GF-D8 (cell line): ENCODE measurements at regions not wholly inside any gene's neighbourhood (a gene's known extent, or its start where the extent isn't known, plus 50 kb on each side); places are given as distances from the start of the nearest gene placed in this dataset.

Experiments
- DNase-seq: peaks from one replicate; lab custom pipeline; 2025; lab: John Stamatoyannopoulos, UW

DNA sequence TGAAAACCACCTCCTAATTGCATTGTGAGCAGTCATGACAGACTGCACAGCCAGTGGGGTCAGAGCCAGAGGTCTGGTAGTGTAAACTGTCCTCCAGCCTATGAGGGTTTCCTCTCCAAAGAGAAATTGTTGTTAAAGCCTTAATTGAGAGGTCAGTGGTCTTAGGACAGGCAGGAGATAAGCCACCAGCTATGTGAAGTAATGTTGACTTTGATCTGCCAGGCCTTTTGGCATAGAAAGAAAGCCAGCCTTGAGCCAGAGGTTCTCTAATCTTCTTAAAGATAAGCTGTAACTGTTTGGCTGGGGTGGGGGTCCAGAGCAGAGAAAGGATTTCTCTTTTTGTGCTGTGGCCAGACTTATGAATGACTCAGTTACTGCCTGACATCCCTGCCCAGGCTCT is 248.4 kb downstream of the WDR11 start:
- no peak for DNase-seq

DNA sequence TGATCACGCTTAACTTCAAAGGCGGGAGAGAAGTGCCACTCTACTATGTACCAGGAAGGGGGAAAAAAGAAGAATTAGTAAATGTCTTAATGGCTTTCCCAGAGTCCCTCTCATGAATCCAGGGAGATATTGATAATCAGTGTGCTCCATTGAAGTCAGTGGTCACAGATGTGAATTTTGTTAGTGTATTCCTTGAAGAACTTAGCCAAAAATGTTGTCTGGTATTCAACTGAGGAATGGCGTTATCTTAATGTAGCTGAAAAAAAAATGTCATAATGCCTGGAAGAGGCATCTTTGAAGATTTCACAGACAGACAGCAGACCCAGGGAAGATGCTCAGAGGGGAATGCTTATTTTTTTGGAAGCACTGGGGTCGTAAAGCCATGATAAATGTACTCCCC is 250.4 kb downstream of the WDR11 start:
- DNase-seq, result no peak

DNA sequence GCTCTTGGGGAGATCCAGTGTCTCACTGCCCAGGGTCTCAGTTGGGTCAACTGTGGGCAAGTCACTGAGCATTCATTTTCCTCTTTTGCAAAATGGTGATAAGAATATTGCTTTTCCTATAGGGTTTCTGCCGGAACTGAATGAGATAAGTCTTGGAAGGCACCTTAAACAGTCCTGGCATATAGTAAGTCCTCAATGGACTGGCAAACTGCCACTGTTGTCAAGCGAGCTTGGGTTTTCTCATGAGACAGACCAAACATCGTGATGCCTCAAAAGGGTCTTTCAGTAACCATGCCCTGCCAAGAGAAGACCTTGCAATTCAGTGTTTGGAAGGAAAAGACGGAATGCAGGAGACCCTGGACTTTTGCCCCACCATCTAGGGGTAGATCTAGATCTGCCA is 251.5 kb downstream of the WDR11 start:
- no peak for DNase-seq

DNA sequence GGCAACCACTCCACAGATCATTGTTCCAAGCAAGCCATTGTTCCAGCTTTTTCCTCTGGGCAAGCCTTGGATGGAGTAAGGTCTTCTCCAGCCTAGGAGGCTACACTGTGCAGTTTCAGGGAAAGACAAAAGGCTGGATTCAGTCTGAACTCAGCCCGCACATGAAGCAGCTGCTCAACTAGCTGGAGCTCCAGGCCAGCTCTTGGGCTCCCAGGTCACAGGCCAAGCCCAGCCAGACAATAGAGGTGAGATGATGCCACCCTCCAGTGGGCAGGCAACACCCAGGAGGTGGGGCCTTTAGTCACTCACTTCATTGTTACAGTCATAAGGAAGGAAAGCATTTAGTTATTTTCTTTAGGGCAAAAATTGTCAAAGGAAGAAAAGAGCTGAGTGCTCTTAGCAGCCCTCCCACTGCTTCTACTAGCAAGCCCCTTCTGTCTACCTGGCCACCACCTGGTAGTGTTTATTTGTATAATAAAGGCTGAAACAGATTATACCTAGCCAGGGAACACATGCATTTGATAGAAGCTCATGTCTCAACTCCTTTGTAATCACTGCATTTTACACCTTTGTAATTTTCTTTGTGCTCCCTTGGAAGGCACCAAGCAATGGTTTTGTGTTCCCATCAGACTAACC is 253.4 kb downstream of the WDR11 start:
- DNase-seq, result no peak

DNA sequence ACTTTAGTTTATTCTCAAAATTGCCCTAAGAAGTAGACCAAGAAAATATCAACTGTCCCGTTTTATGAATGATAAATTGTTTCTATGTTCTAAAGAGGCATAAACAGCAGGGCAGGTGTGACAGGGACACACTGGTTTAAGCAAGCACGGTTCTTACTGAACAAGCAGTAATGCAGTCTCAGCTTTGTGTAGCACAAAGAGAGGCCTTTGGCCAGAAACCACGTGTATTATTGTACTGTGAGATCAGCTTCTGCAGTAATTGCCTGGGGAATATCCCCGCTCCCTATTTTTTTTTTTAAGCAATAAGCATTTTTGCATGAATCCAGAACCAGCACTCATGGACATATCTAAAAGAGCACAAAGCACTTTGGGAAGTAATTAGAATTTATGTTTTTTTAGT is 255.4 kb downstream of the WDR11 start:
- no peak for DNase-seq

DNA sequence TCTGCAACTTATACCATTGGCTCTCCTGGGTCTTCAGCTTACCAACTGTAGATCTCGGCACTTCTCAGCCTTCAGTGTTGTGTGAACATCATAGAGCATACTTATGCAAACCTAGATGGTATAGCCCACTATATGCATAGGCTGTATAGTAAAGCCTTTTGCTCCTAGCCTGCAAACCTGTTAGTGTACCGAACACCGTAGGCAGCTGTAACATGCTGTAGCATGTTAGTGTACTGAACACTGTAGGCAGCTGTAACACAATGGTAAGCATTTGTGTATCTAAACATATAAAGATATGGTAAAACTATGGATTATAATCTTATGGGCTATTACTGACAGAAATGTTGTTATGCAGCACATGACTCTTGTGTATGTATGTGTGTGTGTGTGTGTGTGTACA is 256.9 kb downstream of the WDR11 start:
- DNase-seq, result no peak

DNA sequence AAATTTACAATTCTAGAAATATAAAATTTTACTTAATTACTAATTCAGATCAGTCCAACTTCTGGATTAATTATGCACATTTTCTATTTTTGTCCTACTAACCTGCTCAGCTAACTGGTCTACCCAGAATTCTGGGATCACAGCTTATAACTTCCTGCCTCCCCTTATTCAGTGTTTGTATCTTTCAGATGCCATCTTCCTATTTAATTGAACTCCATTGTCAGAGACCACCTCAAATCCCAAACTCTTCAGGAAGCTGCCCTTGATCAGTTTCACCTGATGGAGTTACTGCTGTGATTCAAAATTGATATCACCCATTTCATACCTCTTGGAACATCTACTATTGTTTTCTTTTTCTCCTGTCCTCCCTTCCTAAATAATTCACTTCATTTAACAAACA is 259.2 kb downstream of the WDR11 start:
- no peak for DNase-seq

DNA sequence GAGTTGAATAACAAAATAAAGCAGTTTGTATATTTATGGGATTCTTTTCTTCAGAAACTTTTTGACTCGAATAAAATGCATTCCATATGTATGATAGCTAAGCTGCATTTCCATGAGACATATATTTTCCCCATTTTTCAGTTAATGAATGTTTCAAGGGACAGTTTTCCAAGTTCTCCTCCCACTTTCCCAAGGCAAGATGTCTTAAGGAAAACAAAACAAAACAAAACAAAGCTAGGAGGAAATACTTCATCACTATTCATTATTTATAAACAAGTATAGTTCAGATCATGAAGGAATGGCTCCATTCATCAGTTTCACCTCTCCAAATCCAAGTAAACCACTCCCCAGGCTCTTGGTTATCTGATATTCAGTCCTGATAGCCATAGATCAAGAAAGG is 261.0 kb downstream of the WDR11 start:
- DNase-seq, result no peak

DNA sequence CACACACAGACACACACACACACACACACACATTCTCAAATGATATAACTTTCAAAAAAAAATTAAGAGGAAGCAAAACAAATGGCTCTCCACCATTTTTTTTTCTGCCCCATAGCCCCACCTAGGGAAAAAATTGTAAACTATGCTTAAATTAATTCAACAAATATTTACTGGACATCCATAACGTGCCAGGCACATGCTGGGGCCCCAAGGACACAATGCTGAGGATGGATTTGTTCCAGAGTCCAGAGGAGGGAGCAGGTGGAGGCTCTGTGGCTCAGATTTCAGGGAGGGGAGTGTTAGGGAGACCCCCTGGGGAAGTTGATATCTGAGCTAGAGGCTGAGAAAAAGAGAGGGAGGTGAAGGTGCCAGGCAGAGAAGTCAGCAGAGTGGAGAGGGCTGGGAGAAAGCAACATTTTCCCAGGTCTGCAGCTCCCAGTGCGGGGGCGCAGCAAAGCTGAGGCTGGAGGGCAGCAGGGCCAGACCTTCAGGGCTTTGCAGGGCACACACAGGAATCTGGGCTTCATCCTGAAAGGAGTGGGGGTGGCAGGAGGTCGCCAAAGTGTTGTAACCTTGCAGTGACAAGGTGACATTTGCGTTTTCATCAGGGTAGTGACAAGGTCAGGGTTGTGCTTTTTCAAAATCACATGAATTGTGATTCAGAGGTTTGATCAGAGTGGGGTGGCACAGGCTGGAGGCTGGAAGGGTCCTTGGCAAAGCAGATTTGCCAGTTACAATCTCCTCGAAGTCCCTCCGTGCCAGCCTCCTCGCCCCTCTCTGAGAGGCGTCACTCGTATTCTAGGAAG is 261.6 kb downstream of the WDR11 start:
- no peak for DNase-seq

DNA sequence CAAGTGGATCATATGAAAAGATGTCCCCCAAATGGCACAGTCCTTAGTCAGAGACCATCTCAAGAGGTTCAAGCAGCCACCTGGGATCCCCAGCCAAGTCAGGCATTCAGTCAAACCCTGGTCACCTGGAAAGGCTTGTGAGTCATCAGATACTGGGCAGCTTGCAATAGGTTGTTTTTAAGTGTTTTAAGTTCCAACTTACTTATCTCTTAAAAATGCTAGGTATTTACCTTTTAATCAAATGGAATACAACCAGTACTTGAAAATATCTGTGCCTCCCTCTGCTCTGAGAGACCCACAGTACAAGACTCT is 262.2 kb downstream of the WDR11 start:
- DNase-seq, result no peak

DNA sequence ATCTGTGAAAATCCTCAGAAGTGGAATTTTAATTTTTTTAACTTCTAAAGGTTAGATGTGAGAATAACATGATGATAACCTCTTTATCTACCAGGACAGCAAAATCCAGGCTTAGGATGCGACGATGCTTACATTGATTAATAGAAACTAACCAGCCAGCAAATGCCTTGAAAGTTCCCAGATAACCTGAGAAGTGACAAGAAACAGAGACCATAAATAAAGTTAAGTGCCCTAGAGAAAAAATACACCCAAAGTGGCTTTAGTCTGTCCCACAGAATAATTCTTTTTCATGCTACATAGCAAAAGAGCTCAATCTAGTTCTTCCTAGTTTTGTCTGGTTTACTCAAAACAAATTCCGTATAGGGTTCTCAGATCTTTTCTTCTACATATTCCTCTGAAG is 262.7 kb downstream of the WDR11 start:
- DNase-seq, result no peak

DNA sequence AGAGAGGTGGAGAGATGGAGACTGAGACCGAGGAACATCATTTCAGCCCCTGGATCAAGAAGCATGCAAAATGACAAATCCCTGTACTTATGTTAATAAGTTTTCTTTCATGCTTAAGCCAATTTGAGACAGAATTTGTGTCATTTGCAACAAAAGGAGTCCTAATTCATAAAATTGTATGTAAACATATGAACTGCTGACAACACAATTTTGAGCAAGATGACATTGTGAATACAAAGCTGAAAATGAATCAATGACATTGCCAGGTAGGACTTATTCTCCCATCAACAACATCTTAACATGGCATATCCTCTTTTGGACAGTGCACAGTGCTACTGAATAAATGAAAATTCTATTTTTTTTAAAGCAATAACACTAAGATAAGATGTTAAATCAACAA is 264.0 kb downstream of the WDR11 start:
- no peak for DNase-seq

DNA sequence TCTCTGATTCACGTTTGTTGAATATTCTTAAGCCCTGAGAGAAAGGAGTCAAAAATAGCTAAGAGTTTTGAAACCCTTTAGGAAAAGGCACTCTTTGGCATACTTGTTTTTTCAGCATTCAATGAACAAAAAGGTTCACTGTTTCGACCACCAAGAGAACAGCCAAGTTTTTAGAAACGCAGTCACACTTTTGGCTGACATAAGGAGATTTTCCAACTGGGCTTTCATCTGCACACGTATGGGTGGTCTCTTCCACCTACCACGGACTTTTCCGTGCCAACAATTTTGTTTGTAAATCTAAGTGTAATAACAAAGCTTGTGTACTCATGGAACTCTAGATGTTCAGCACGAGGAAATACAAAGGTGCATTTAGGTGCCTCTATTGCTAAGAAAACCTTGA is 270.3 kb downstream of the WDR11 start:
- no peak for DNase-seq

DNA sequence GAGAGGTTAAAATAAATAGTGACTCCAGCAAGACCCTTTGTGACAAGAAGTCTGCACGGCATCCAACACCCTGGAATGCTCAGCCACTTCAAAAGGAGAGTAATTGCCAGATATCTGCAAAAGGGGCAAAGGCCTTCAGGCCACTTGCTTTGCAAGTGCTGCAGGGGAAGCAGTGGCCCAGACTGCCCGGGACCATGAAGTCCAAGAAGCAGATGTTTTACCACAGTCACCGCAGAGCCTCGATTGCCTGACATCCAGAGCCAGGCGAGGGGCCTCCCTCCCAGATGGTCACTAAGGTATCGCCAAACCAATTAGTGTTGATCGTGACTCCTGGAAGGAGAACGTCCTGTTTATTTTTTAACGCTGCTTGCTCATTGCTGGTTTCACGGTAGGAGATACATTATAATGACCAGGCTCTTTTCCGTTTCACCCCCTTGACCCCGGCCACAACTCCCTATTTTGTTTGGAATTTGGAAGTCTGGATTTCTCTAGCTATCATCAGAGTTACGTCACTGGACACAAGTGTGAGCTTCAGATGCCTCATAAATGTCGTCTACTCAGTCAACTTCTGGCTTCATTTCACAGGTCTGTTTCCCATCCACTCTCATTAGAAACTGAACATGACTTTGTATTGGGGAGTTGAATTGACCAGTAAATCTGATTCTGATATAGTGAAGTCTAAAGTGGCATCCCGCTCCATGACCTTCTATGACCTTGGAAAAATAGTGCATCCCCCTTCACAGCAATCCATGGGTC is 276.2 kb downstream of the WDR11 start:
- no peak for DNase-seq

DNA sequence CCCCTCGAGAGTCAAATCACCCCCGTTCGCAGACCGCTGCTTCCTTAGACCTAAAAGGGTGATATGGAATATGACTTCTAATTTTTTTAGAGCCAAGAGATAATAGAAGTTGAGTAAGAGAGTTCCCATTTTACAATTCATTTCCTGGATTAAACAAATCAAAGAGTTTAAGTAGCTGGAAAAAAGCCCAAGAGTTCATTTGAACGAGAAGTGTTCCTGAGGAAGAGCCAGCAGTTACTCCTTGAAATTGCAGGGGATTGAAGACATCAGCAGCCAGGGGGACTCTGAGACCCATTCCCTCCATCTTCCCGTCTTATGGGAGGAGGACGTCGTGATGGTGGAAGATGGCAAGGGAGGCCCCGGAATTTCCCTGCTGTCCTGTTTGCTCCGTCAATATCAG is 277.0 kb downstream of the WDR11 start:
- DNase-seq, result no peak

DNA sequence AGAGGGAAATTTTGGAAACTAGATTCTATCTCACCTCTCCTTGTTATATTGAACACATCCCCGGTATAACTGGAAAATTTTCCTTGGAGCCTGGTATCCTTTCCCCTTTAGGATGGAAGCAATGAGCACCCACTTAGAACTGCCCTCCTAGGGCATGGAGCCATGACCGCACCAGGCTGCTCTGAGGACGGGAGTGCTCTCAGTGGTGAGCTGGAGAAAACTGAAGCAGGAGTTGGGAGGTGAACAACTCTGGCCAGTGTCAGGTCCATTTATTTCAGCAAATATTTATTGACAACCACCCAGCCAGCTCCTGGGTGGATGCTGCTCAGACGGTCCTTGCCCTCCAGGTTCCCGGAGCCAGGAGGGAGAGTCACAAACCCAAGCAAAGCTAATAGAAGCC is 278.1 kb downstream of the WDR11 start:
- no peak for DNase-seq

DNA sequence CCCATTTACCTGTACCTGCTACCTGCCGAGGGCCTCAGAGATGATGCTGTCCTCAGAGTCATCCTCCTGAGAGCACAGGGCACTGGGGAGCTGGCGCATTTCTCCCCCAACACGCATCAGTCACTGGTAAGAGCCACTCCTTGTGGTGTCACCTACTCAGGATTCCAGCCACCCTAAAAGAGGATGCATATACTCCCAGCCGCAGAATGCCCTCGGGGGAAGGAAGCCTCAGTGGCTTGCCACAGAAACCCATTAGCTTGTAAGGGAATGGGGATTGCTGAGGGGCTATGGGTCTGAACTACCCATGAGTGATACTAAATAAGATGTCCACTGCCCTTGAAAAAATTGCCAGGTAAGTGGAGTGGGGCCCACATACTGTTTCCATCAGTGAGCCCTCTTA is 279.2 kb downstream of the WDR11 start:
- no peak for DNase-seq

DNA sequence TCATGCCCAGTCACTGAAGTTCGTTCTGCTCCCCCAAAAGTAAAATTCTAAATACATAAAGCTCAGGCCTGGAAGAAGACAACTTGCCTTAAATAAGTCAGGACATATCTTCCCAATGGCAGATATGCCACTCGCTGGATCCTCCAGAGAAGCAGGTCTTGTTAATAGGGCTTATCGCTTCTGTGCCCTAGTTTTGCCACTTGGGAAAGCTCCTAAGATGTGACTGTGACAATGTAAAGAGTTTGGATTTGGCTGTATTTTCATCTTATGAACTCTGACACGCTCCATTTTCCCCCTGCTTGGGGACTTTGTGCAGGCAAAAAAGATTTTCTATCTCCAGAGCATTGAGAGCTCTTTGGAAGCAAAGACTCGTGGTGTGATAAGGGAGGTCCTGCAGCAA is 279.9 kb downstream of the WDR11 start:
- no peak for DNase-seq

DNA sequence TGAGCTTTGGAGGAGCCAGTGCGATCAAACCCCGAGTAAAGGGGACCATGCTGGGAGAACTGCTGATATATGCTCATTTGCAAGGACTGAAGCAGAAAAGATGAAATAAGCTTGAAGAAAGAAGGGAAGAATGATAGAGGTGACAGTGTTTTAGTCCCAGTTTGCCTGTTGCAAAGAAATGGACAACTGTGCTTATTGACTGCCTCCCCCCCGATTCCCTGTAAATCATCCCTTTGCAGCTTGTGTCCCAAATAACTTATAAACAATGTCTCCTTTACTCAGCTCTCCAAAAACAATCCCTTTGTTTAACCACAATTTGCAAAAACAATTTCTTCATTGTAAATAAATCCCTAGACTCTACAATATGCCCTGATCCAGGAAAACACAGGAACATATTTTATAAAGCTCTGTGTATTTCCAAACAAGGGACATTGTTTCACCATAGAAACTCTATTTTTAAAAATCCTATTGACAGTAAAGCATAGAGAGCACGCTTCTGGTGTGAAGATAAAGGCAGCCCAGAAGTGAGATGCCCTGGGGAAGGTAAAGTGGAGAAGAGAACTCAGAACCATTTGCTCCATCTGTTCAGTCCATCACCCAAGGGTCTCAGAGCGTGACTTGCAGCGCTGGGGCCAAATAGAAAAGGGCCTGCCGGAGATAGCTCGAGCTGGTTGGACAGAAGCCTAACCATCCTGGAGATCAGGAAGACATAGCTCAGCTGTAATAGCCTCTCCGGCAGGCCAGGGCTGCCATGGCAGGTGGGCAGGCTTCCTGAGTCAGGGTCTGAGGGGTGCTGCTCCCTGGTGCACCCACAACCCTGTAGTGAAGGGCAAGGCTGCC is 280.5 kb downstream of the WDR11 start:
- no peak for DNase-seq

DNA sequence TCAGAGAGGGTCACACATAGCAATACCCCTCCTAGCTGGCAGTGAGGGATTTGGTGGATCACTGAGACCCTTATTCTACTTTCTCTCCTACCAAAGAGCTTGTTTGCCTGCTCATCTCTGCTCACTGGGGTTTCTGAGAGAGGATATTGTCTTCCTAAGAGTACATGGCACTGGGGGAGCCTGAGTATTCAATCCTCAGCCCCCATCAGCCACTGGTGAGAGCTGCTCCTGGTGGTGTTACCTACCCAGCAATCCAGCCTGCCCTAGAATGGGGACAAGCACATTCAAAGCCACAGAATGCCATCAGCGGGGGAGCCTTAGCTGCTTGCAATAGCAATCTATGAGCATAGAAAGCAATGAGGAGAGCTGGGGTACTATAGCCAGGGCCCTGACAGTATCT is 281.1 kb downstream of the WDR11 start:
- no peak for DNase-seq

DNA sequence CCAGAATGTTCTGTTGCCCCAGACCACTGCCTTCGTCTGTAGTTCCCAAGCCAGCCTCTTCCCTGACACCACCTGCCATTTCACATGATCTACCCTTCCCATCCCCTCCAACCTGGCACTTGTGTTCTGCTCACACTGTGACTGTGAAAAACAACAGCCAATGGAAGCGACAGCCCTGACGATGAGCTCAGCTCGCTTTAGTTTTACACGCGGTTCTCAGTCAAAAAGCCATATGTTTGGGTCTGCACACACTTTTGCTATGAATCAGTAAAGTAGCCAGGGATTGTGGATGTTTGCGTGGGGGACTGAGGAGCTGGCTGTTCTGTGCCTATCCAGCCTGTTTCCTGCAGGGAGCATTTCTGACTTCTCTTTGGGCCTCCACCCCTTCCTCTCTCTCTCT is 282.7 kb downstream of the WDR11 start:
- DNase-seq, result no peak

DNA sequence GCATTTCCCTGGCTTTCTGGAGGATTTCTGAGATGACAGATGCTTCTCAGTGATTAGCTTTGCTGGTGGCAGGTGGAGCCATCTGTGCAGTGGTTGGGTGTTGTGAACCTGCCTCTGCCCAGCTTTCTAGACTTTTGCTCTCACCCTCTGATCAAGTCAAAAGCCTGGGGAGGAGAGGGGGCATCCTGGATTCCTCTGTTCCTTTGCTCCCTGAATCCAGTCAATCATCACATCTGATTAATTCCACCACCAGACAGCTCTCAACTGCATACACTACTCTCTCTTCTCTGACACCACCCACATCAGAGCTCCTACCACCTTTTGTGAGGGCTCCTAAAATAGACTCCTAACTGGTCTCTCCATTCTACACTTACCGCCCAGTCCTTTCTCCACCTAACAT is 283.5 kb downstream of the WDR11 start:
- DNase-seq, result no peak

DNA sequence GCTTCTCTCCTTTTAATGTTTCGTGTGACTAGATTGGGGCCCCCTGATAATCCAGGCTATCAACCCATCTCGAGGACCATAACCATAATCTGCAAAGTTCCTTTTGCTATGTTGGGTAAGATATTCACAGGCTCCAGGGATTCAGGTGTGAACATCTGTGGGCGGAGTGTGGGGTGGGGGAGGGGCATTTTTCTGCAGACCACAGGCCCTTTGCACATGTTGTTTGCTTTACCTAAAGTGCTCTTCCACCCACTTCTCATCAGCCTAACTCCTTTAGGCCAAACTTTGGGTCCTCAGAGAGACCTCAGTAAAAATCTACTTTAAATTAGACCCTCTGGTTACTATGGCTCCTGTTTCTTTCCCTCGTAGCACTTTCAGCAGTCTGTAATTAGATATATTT is 284.4 kb downstream of the WDR11 start:
- DNase-seq, result no peak
